Right atrium auricular region (tissue), 2 donors: ENCODE measurements at regions not wholly inside any gene's neighbourhood (a gene's known extent, or its start where the extent isn't known, plus 50 kb on each side); places are given as distances from the start of the nearest gene placed in this dataset.

Source experiments
- DNase-seq: peaks from one replicate; pipeline ENCODE4 v3.0.0-alpha.2; 2019; ENCODE audit warnings: low spot score
- H3K27ac ChIP-seq, 2 donors: fragments of 200-600 bp; sonication (generic); 1 replicate in 1 of 2; 2 replicates in 1 of 2; pipeline ENCODE4 v1.5.1; 2016 to 2019
- H3K27me3 ChIP-seq, 2 donors: fragments of 200-600 bp; sonication (generic); one replicate each; pipeline versions ENCODE4 v1.5.1 to v1.6.0; 2017 to 2019
- H3K36me3 ChIP-seq: fragments of 200-600 bp; sonication (generic); one replicate; pipeline ENCODE4 v1.5.1; 2016
- H3K4me1 ChIP-seq, 2 donors: fragments of 200-600 bp; sonication (generic); one replicate each; pipeline versions ENCODE4 v1.5.1 to v1.6.0; 2017 to 2019
- H3K4me3 ChIP-seq, 2 donors: fragments of 200-600 bp; sonication (generic); 1 replicate in 1 of 2; 2 replicates in 1 of 2; pipeline ENCODE4 v1.5.1; 2017 to 2019; ENCODE audit warnings: mild to moderate bottlenecking in 1 of 2, moderate library complexity in 1 of 2
- H3K9me3 ChIP-seq, 2 donors: fragments of 200-600 bp; sonication (generic); one replicate each; pipeline ENCODE4 v1.5.1; 2019
- CTCF ChIP-seq, 2 donors: fragments of 200-600 bp; sonication (generic); IDR thresholded peaks; one replicate each; pipeline ENCODE4 v1.5.1; 2019; ENCODE audit warnings: antibody characterized with exemption in 2 of 2

- no peaks in the 10 kb centered on the region for H3K9me3 ChIP-seq
- no peak for DNase-seq
- no peaks in the 10 kb centered on the region for H3K27me3 ChIP-seq
- H3K36me3 ChIP-seq, result no peaks in the 10 kb centered on the region
- no peak overlapping the region for H3K27ac ChIP-seq
- no peak overlapping the region for H3K4me3 ChIP-seq
- no peaks in the 10 kb centered on the region for H3K4me1 ChIP-seq
- TF ChIP-seq CTCF (IDR thresholded peaks at IDR 0.05), result no peak
Measured at GRCh38 chr6:155549028-155549798, 93.6 kb upstream of the NOX3 start.

- Histone ChIP-seq H3K4me3 (no peak overlapping the region), H3K9me3 (no peaks in the 10 kb centered on the region), H3K36me3 (no peaks in the 10 kb centered on the region), H3K27me3 (no peaks in the 10 kb centered on the region), H3K27ac (no peak overlapping the region), H3K4me1 (no peaks in the 10 kb centered on the region)
- no peak for DNase-seq
- no peak for TF ChIP-seq CTCF (IDR thresholded peaks at IDR 0.05)
Measured at GRCh38 chr6:155548576-155548975, 92.9 kb upstream of the NOX3 start.

- Histone ChIP-seq H3K4me1 (no peaks in the 10 kb centered on the region), H3K27me3 (no peaks in the 10 kb centered on the region), H3K4me3 (no peak overlapping the region), H3K27ac (no peak overlapping the region), H3K36me3 (no peaks in the 10 kb centered on the region), H3K9me3 (no peaks in the 10 kb centered on the region)
- DNase-seq, result no peak
- TF ChIP-seq CTCF (IDR thresholded peaks at IDR 0.05), result no peak
Measured at GRCh38 chr6:155544677-155545076, 89.0 kb upstream of the NOX3 start.

- TF ChIP-seq CTCF (IDR thresholded peaks at IDR 0.05), result no peak
- DNase-seq, result no peak
- H3K4me1 ChIP-seq, result no peaks in the 10 kb centered on the region
- H3K9me3 ChIP-seq, result no peaks in the 10 kb centered on the region
- no peaks in the 10 kb centered on the region for H3K27me3 ChIP-seq
- H3K4me3 ChIP-seq, result no peak overlapping the region
- H3K36me3 ChIP-seq, result no peaks in the 10 kb centered on the region
- no peak overlapping the region for H3K27ac ChIP-seq
Measured at GRCh38 chr6:155543166-155543847, 87.7 kb upstream of the NOX3 start.

- Histone ChIP-seq H3K27ac (no peak overlapping the region), H3K27me3 (no peaks in the 10 kb centered on the region), H3K9me3 (no peaks in the 10 kb centered on the region), H3K36me3 (no peaks in the 10 kb centered on the region), H3K4me3 (no peak overlapping the region), H3K4me1 (no peaks in the 10 kb centered on the region)
- no peak for TF ChIP-seq CTCF (IDR thresholded peaks at IDR 0.05)
- DNase-seq, result no peak
Measured at GRCh38 chr6:155542036-155542435, 86.4 kb upstream of the NOX3 start.
